ENCODE measurements at regions not wholly inside any gene's neighbourhood (a gene's known extent, or its start where the extent isn't known, plus 50 kb on each side); places are given as distances from the start of the nearest gene placed in this dataset.
"Not testable (repeated sequence)": the region's sequence is repeated elsewhere in the genome, so short reads cannot be mapped to it uniquely, and the experiment has no call there.

- DNase-seq (ENCODE audit: extremely low read depth, low read depth, low spot score): no peak
Measured at GRCh38 chr7:98771519-98771918, 98.3 kb downstream of the TMEM130 start.

- DNase-seq (ENCODE audit: extremely low read depth, low read depth, low spot score): no peak
Measured at GRCh38 chr7:98771941-98772603, 97.7 kb downstream of the TMEM130 start.

- DNase-seq (ENCODE audit: extremely low read depth, low read depth, low spot score): no peak
Measured at GRCh38 chr7:98774884-98775283, 94.9 kb downstream of the TMEM130 start.

- no peak for DNase-seq (ENCODE audit: extremely low read depth, low read depth, low spot score)
Measured at GRCh38 chr7:98777051-98777450, 92.8 kb downstream of the TMEM130 start.

- no peak for DNase-seq (ENCODE audit: extremely low read depth, low read depth, low spot score)
Measured at GRCh38 chr7:98778421-98778820, 91.4 kb downstream of the TMEM130 start.

GRCh38 chr7:98779800-98780587 is 89.8 kb downstream of the TMEM130 start:
- DNase-seq (ENCODE audit: extremely low read depth, low read depth, low spot score): no peak

- no peak for DNase-seq (ENCODE audit: extremely low read depth, low read depth, low spot score)
Measured at GRCh38 chr7:98784216-98784785, 85.5 kb downstream of the TMEM130 start.

GRCh38 chr7:98785929-98786571 is 83.8 kb downstream of the TMEM130 start:
- no peak for DNase-seq (ENCODE audit: extremely low read depth, low read depth, low spot score)

GRCh38 chr7:98788966-98789365 is 80.8 kb downstream of the TMEM130 start:
- DNase-seq (ENCODE audit: extremely low read depth, low read depth, low spot score): no peak

- not testable (repeated sequence) for DNase-seq (ENCODE audit: extremely low read depth, low read depth, low spot score)
Measured at GRCh38 chr7:98794453-98794852, 75.4 kb downstream of the TMEM130 start.

GRCh38 chr7:98795741-98796493 is 73.9 kb downstream of the TMEM130 start:
- no peak for DNase-seq (ENCODE audit: extremely low read depth, low read depth, low spot score)
